ENCODE measurements at regions not wholly inside any gene's neighbourhood (a gene's known extent, or its start where the extent isn't known, plus 50 kb on each side); places are given as distances from the start of the nearest gene placed in this dataset.

GRCh38 chr9:87014436-87014835 is 67.1 kb upstream of the GAS1 start:
- TF ChIP-seq CTCF (IDR thresholded peaks at IDR 0.05 in 8 of 11, conservative IDR thresholded peaks at IDR 0.05 in 3 of 11) (no peak), POLR2A (IDR thresholded peaks at IDR 0.05) (no peak)
